Smooth muscle cell (in vitro differentiated cells): ENCODE measurements at regions not wholly inside any gene's neighbourhood (a gene's known extent, or its start where the extent isn't known, plus 50 kb on each side); places are given as distances from the start of the nearest gene placed in this dataset.

ENCODE experiments used
- DNase-seq: peaks from one replicate; lab custom pipeline; 2025; ENCODE audit not compliant: unreplicated experiment; lab: John Stamatoyannopoulos, UW
- H2AFZ ChIP-seq: fragments of 200-600 bp; sonication (generic); 2 replicates; pipeline ENCODE4 v1.6.0; 2016; ENCODE audit warnings: antibody characterized with exemption, low read depth, mild to moderate bottlenecking
- H3F3A ChIP-seq: fragments of 200-600 bp; sonication (generic); 2 replicates; pipeline ENCODE4 v1.6.0; 2017; ENCODE audit warnings: antibody characterized with exemption, low read depth
- H3K27ac ChIP-seq: fragments of 200-600 bp; sonication (generic); 2 replicates; pipeline ENCODE4 v1.5.1; 2016; ENCODE audit warnings: low read depth, mild to moderate bottlenecking
- H3K27me3 ChIP-seq: fragments of 200-600 bp; sonication (generic); 2 replicates; pipeline ENCODE4 v1.6.1; 2016; ENCODE audit warnings: low read depth, mild to moderate bottlenecking
- H3K36me3 ChIP-seq: fragments of 200-600 bp; sonication (generic); 2 replicates; pipeline ENCODE4 v1.5.1; 2016; ENCODE audit warnings: low read depth
- H3K4me1 ChIP-seq: fragments of 200-600 bp; sonication (generic); 2 replicates; pipeline ENCODE4 v1.5.1; 2016; ENCODE audit warnings: low read depth
- H3K4me2 ChIP-seq: fragments of 200-600 bp; sonication (generic); 2 replicates; pipeline ENCODE4 v1.6.0; 2016; ENCODE audit warnings: mild to moderate bottlenecking
- H3K4me3 ChIP-seq: fragments of 200-600 bp; sonication (generic); 2 replicates; pipeline ENCODE4 v1.5.1; 2016; ENCODE audit warnings: mild to moderate bottlenecking
- H3K79me2 ChIP-seq: fragments of 200-600 bp; sonication (generic); 2 replicates; pipeline ENCODE4 v1.6.0; 2016; ENCODE audit warnings: low read depth, mild to moderate bottlenecking
- H3K9ac ChIP-seq: fragments of 200-600 bp; sonication (generic); 2 replicates; pipeline ENCODE4 v1.6.0; 2016; ENCODE audit warnings: low read depth
- H3K9me3 ChIP-seq: fragments of 200-600 bp; sonication (generic); replicated peaks from 2 replicates; pipeline ENCODE4 v1.5.1; 2016; ENCODE audit warnings: low read depth
- H4K20me1 ChIP-seq: fragments of 200-600 bp; sonication (generic); 2 replicates; pipeline ENCODE4 v1.6.0; 2016; ENCODE audit warnings: low read depth
- CTCF ChIP-seq: fragments of 200-600 bp; sonication (generic); IDR thresholded peaks from 2 replicates; pipeline ENCODE4 v1.5.1; 2017; ENCODE audit warnings: borderline replicate concordance, mild to moderate bottlenecking, antibody characterized with exemption; ENCODE audit not compliant: insufficient read depth, poor library complexity, severe bottlenecking
- WGBS: methylation state at CpG from one replicate; pipeline ENCODE4 v1.1.7; 2016; ENCODE audit warnings: low lambda C conversion rate; 5-methylcytosine and 5-hydroxymethylcytosine counted together

- Histone ChIP-seq H3K9me3 (no peaks in the 10 kb centered on the region), H3K4me1 (no peaks in the 10 kb centered on the region), H3K4me3 (no peak overlapping the region), H3K9ac (peak overlapping the region; percentile 6), H3K36me3 (no peaks in the 10 kb centered on the region), H3K79me2 (no peaks in the 10 kb centered on the region), H3K27me3 (no peaks in the 10 kb centered on the region), H2AFZ (no peak overlapping the region), H3K4me2 (no peak overlapping the region), H4K20me1 (no peaks in the 10 kb centered on the region), H3F3A (peaks cover 8% of the 10 kb centered on the region), H3K27ac (peak overlapping the region; percentile 97)
- no peak for DNase-seq
- WGBS, result 58% methylated on average over 3 of the region's 3 CpGs
- TF ChIP-seq CTCF, result no peak
Measured at GRCh38 chr5:68436686-68437520, 221.3 kb downstream of the PIK3R1 start.

DNA sequence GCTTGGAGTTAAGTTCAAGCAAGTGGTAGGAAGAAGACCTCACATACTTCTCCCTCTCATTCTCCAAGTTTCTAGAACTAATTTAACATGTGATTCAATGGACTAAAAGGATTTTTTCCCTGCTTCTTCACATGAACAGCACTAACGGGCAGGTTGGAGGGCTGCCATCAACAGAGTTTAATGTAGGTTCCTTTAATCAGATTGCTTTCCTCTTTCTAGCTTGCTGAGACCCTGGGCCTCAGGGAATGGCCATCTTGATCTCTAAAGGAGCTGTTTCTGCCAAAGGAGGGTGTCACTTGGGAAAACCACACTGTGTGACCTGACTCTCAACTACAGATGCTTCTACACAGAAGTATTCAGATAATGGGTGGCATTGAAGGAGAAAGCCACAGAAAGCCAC lies 223.3 kb downstream of the PIK3R1 start:
- no peak overlapping the region for H3K4me3 ChIP-seq
- H3K9ac ChIP-seq, result no peak overlapping the region
- H3K4me1 ChIP-seq, result no peaks in the 10 kb centered on the region
- H3K79me2 ChIP-seq, result no peaks in the 10 kb centered on the region
- H2AFZ ChIP-seq, result no peak overlapping the region
- H3K36me3 ChIP-seq, result no peaks in the 10 kb centered on the region
- H3F3A ChIP-seq, result no peaks in the 10 kb centered on the region
- WGBS, result 80% methylated on average over 1 of the region's 1 CpG
- no peak overlapping the region for H3K27ac ChIP-seq
- TF ChIP-seq CTCF, result no peak
- no peak for DNase-seq
- H3K9me3 ChIP-seq, result no peaks in the 10 kb centered on the region
- no peaks in the 10 kb centered on the region for H3K27me3 ChIP-seq
- H4K20me1 ChIP-seq, result no peaks in the 10 kb centered on the region
- H3K4me2 ChIP-seq, result no peak overlapping the region

- DNase-seq, result no peak
- no peaks in the 10 kb centered on the region for H3K9me3 ChIP-seq
- TF ChIP-seq CTCF, result no peak
- no peak overlapping the region for H3K9ac ChIP-seq
- H3K27ac ChIP-seq, result no peak overlapping the region
- H3K4me3 ChIP-seq, result no peak overlapping the region
- WGBS, result 95% methylated on average over 2 of the region's 2 CpGs
- no peak overlapping the region for H3K4me2 ChIP-seq
- H3F3A ChIP-seq, result no peaks in the 10 kb centered on the region
- H4K20me1 ChIP-seq, result no peaks in the 10 kb centered on the region
- no peaks in the 10 kb centered on the region for H3K36me3 ChIP-seq
- H2AFZ ChIP-seq, result no peak overlapping the region
- no peaks in the 10 kb centered on the region for H3K79me2 ChIP-seq
- no peaks in the 10 kb centered on the region for H3K27me3 ChIP-seq
- peaks cover 3% of the 10 kb centered on the region for H3K4me1 ChIP-seq
Measured at GRCh38 chr5:68440245-68440644, 224.7 kb downstream of the PIK3R1 start.

DNA sequence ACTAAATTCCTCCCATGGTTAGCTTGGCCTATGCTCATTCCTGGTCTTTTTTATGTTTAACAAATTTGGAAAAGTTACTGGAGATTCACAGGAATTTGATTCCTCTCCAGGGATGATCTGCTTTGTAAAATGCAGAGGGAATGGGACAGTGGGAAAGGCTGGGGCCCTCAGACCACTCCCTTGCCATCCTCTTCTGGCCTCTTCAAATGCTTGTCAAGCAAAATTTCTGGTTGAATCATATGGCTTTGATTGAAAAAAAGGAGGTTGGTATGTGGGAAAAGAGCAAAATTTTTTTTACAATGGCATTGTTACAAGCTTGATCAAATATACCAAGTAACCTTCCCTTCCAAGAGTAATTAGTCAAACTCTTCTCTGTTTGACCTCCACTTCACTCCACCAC lies 225.1 kb downstream of the PIK3R1 start:
- H3K36me3 ChIP-seq, result no peaks in the 10 kb centered on the region
- no peaks in the 10 kb centered on the region for H3K79me2 ChIP-seq
- H3K27me3 ChIP-seq, result no peaks in the 10 kb centered on the region
- no peak overlapping the region for H3K27ac ChIP-seq
- DNase-seq, result no peak
- H3K9ac ChIP-seq, result no peak overlapping the region
- peaks cover 3% of the 10 kb centered on the region for H3K4me1 ChIP-seq
- H4K20me1 ChIP-seq, result no peaks in the 10 kb centered on the region
- no peak overlapping the region for H2AFZ ChIP-seq
- no peak for TF ChIP-seq CTCF
- no peak overlapping the region for H3K4me2 ChIP-seq
- H3K9me3 ChIP-seq, result no peaks in the 10 kb centered on the region
- no peak overlapping the region for H3K4me3 ChIP-seq
- no peaks in the 10 kb centered on the region for H3F3A ChIP-seq
